Activated CD8-positive, alpha-beta T cell treated with anti-CD3 and anti-CD28 coated beads for 36 hours (primary cell): ENCODE measurements at regions not wholly inside any gene's neighbourhood (a gene's known extent, or its start where the extent isn't known, plus 50 kb on each side); places are given as distances from the start of the nearest gene placed in this dataset.

Source experiments
- ATAC-seq: fragments of 200-7000 bp; cut with Tn5 transposase; one replicate; pipeline ENCODE4 v1.10.0; 2021; ENCODE audit warnings: mild to moderate bottlenecking, moderate library complexity
- CTCF ChIA-PET: fragments of 350-600 bp; sonication (Branson Sonifier 250); formaldehyde crosslinking; loops from one replicate; lab custom pipeline; 2021; ENCODE audit warnings: antibody characterized with exemption; lab: Charles Lee
- POLR2A ChIA-PET: fragments of 350-600 bp; sonication (Branson Sonifier 250); formaldehyde crosslinking; loops from one replicate; lab custom pipeline; 2021; ENCODE audit warnings: antibody characterized with exemption; lab: Charles Lee
- DNase-seq: peaks from one replicate; pipeline ENCODE4 v3.0.0-alpha.2; 2020
- H3K27ac Mint-ChIP-seq: one replicate; pipeline ENCODE4 v1.8.0; 2021; ENCODE audit warnings: mild to moderate bottlenecking, mixed read lengths
- H3K27me3 Mint-ChIP-seq: one replicate; pipeline ENCODE4 v1.8.0; 2021; ENCODE audit warnings: mixed read lengths
- H3K36me3 Mint-ChIP-seq: one replicate; pipeline ENCODE4 v1.8.0; 2021; ENCODE audit warnings: low read depth, mixed read lengths
- H3K4me1 Mint-ChIP-seq: one replicate; pipeline ENCODE4 v1.8.0; 2021; ENCODE audit warnings: low read depth, mixed read lengths
- H3K4me3 Mint-ChIP-seq: one replicate; pipeline ENCODE4 v1.8.0; 2021; ENCODE audit warnings: mild to moderate bottlenecking, moderate library complexity, mixed read lengths
- H3K9me3 Mint-ChIP-seq: one replicate; pipeline ENCODE4 v1.8.0; 2021; ENCODE audit warnings: mixed read lengths
- CTCF ChIP-seq: fragments of 200-600 bp; IDR thresholded peaks from one replicate; pipeline ENCODE4 v1.8.0; 2022; ENCODE audit warnings: antibody characterized with exemption, mild to moderate bottlenecking
- intact Hi-C: fragments of 100-400 bp; cut with micrococcal nuclease; formaldehyde crosslinking; loops from one replicate; pipeline ENCODE4 v1.10.0; 2022

DNA sequence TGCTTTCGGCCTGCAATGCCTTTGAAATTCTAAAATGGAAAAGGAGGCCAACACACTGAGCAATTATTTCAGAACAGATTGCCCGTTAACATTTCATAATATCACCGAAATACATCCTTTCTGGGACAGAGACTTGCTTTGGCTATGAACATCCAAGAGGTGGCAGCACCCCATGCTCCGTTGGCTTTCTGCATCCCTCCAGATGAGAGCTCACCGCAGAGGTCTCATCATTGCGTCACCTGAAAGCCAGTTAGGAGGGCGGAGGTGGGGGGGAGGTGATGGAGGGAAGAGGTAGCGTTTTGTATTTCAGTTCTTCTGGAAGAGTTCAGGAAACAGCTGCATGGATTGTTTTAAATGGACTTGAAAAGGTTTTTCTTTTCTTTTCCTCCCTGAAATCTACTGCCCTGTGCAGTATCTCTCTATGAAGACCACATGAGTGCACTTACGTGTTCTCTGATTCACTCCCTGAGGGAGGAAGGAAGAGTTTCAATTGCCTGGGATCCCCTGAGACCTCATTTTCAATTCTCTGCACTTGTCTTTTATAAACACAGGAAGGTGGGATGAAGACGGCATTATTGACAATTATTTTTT lies 166.8 kb upstream of the PGRMC2 start:
- Mint-ChIP-seq H3K36me3 (no peaks in the 10 kb centered on the region), H3K27ac (no peak overlapping the region), H3K4me3 (no peak overlapping the region), H3K4me1 (peaks cover 12% of the 10 kb centered on the region), H3K27me3 (peaks cover 3% of the 10 kb centered on the region), H3K9me3 (no peaks in the 10 kb centered on the region)
- peak; percentile 67 for TF ChIP-seq CTCF
- peak; percentile 88 for DNase-seq
- ChIA-PET POLR2A (no interaction called here), CTCF (interaction anchor here (0.7 to 2.4 kb wide), 16 partner anchors 8 to 394 kb away, joined by 3 to 13 read pairs (median 5); no protein-coding TSS in a partner anchor)
- intact Hi-C loops: loop anchor here (10.0 kb wide), 1 partner anchor 350 kb away; the partner anchor contains the start of gene JADE1
- ATAC-seq: peak; percentile 99

DNA sequence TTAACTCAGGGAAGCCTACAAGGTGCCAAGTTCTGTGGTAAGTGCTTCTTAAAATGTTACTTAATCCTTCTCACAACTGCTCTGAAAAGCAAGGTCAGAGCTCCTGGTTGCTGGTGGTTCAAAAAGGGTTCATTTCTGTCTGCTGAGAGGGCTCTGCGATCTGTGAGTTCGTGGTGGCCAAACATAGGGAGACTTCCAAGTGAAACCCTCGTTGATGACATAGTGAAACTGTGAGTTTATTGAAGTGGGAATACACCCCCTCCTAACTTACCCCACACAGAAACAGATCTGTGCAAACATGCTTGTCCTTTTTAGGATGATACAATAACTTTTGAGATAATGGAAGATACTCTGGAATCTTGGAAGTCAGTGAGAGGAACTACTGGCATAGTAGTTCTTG lies 164.8 kb upstream of the PGRMC2 start:
- Mint-ChIP-seq H3K27me3 (peaks cover 5% of the 10 kb centered on the region), H3K4me3 (no peak overlapping the region), H3K27ac (no peak overlapping the region), H3K4me1 (peaks cover 12% of the 10 kb centered on the region), H3K9me3 (no peaks in the 10 kb centered on the region), H3K36me3 (no peaks in the 10 kb centered on the region)
- ChIA-PET POLR2A (interaction anchor here (0.7 to 1.2 kb wide), 2 partner anchors 20 to 107 kb away, joined by 3 to 5 read pairs; no protein-coding TSS in a partner anchor), CTCF (interaction anchor here (1.6 to 1.9 kb wide), 2 partner anchors 10 to 410 kb away, joined by 4 to 6 read pairs; no protein-coding TSS in a partner anchor)
- ATAC-seq: no peak
- DNase-seq: no peak
- intact Hi-C loops: loop anchor here (10.0 kb wide), 1 partner anchor 352 kb away; the partner anchor contains the start of gene JADE1
- TF ChIP-seq CTCF: no peak

DNA sequence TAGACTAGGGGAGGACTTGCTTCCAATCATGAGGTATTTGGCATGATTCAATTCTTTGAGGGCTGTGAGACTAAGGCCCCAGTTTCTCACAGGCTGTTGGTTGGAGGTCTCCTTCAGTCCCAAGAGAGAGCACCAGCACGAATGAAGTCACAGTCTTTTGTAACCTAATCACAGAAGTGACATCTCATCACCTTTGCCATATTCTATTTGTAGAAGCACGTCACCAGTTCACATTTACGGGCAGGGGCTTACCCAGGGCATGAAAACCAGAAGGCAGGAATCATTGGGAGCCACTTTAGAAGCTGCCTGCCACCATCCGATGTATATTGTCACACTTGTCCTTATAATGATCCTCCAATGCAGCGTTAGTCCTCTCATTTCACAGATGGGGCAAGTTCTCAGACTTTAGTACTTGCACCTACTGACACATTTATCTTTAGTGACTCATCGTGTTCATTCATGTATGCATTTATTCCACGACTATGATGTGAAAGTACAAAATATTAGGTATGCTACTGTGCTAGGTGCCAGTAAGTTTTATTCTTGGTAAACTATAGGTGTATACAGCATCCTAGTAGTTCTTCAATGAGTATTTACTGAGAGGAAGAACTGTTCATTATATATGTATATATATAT lies 163.8 kb upstream of the PGRMC2 start:
- DNase-seq: no peak
- intact Hi-C loops: loop anchor here (10.0 kb wide), 1 partner anchor 353 kb away; the partner anchor contains the start of gene JADE1
- ChIA-PET POLR2A (no interaction called here), CTCF (no interaction called here)
- ATAC-seq: no peak
- no peak overlapping the region for H3K27ac Mint-ChIP-seq
- TF ChIP-seq CTCF: no peak
- no peak overlapping the region for H3K4me3 Mint-ChIP-seq
- H3K4me1 Mint-ChIP-seq: peaks cover 12% of the 10 kb centered on the region
- peaks cover 5% of the 10 kb centered on the region for H3K27me3 Mint-ChIP-seq
- no peaks in the 10 kb centered on the region for H3K9me3 Mint-ChIP-seq
- H3K36me3 Mint-ChIP-seq: no peaks in the 10 kb centered on the region

GRCh38 chr4:128450326-128451120 lies 162.9 kb upstream of the PGRMC2 start:
- no peak overlapping the region for H3K4me3 Mint-ChIP-seq
- H3K27me3 Mint-ChIP-seq: peaks cover 5% of the 10 kb centered on the region
- CTCF ChIA-PET: interaction anchor here (0.9 to 1.1 kb wide), 2 partner anchors 9 to 27 kb away, joined by 3 to 4 read pairs; no protein-coding TSS in a partner anchor
- ATAC-seq: no peak
- intact Hi-C loops: loop anchor here (10.0 kb wide), 1 partner anchor 354 kb away; the partner anchor contains the start of gene JADE1
- no peak for TF ChIP-seq CTCF
- H3K27ac Mint-ChIP-seq: no peak overlapping the region
- H3K36me3 Mint-ChIP-seq: peaks cover 2% of the 10 kb centered on the region
- peaks cover 1% of the 10 kb centered on the region for H3K9me3 Mint-ChIP-seq
- peaks cover 12% of the 10 kb centered on the region for H3K4me1 Mint-ChIP-seq
- POLR2A ChIA-PET: no interaction called here
- no peak for DNase-seq
